H9 (cell line): ENCODE measurements at regions not wholly inside any gene's neighbourhood (a gene's known extent, or its start where the extent isn't known, plus 50 kb on each side); places are given as distances from the start of the nearest gene placed in this dataset.

Experiments used
- DNase-seq: peaks from one replicate; pipeline ENCODE4 v3.0.0-alpha.2; 2017
- H2AFZ ChIP-seq: one replicate; pipeline ENCODE4 v1.6.1; 2013; ENCODE audit warnings: mild to moderate bottlenecking, low read length, control low read depth, moderate library complexity
- H2AK5ac ChIP-seq: 2 replicates; pipeline ENCODE4 v1.6.1; 2013; ENCODE audit warnings: low read length, control low read depth, mixed read lengths; ENCODE audit not compliant: insufficient read length
- H2BK120ac ChIP-seq: one replicate; pipeline ENCODE4 v1.6.1; 2013; ENCODE audit warnings: low read depth, mild to moderate bottlenecking, low read length, control low read depth, inconsistent platforms; ENCODE audit not compliant: poor library complexity, severe bottlenecking
- H2BK12ac ChIP-seq: 2 replicates; pipeline ENCODE4 v1.6.1; 2013; ENCODE audit warnings: low read length, control low read depth, mixed read lengths, low read depth; ENCODE audit not compliant: insufficient read length
- H2BK15ac ChIP-seq: 2 replicates; pipeline ENCODE4 v1.6.1; 2013; ENCODE audit warnings: low read depth, low read length, control low read depth
- H2BK20ac ChIP-seq: one replicate; pipeline ENCODE4 v1.6.1; 2013; ENCODE audit warnings: low read depth, mild to moderate bottlenecking, low read length, control low read depth, inconsistent platforms; ENCODE audit not compliant: poor library complexity, severe bottlenecking
- H2BK5ac ChIP-seq: 2 replicates; pipeline ENCODE4 v1.6.1; 2013; ENCODE audit warnings: low read length, control low read depth, mixed read lengths; ENCODE audit not compliant: insufficient read length
- H3K14ac ChIP-seq: 2 replicates; pipeline ENCODE4 v1.6.1; 2013; ENCODE audit warnings: low read length, control low read depth; ENCODE audit not compliant: insufficient read depth
- H3K18ac ChIP-seq: 2 replicates; pipeline ENCODE4 v1.6.1; 2013; ENCODE audit warnings: low read depth, mild to moderate bottlenecking, mixed read lengths, low read length, control low read depth; ENCODE audit not compliant: insufficient read length
- H3K23ac ChIP-seq: 2 replicates; pipeline ENCODE4 v1.6.1; 2013; ENCODE audit warnings: low read length, control low read depth, mixed read lengths, low read depth; ENCODE audit not compliant: insufficient read length
- H3K23me2 ChIP-seq: 2 replicates; pipeline ENCODE4 v1.6.1; 2013; ENCODE audit warnings: low read depth, mild to moderate bottlenecking, mixed read lengths, low read length, control low read depth; ENCODE audit not compliant: insufficient read length, poor library complexity, severe bottlenecking
- H3K27ac ChIP-seq: 2 replicates; pipeline ENCODE4 v1.5.1; 2013; ENCODE audit warnings: low read length, control low read depth, mixed read lengths, low read depth; ENCODE audit not compliant: insufficient read length
- H3K27me3 ChIP-seq: 2 replicates; pipeline ENCODE4 v1.6.1; 2013; ENCODE audit warnings: low read length, control low read depth, inconsistent platforms; ENCODE audit not compliant: insufficient read depth
- H3K4ac ChIP-seq: 2 replicates; pipeline ENCODE4 v1.6.1; 2013; ENCODE audit warnings: low read depth, mild to moderate bottlenecking, control low read depth, inconsistent platforms, low read length, moderate library complexity
- H3K4me1 ChIP-seq: 2 replicates; pipeline ENCODE4 v1.6.1; 2013; ENCODE audit warnings: low read length, control low read depth, inconsistent platforms; ENCODE audit not compliant: insufficient read depth
- H3K4me2 ChIP-seq: 2 replicates; pipeline ENCODE4 v1.6.1; 2013; ENCODE audit warnings: low read length, control low read depth, mixed read lengths; ENCODE audit not compliant: insufficient read length, insufficient read depth
- H3K56ac ChIP-seq: 2 replicates; pipeline ENCODE4 v1.6.1; 2013; ENCODE audit warnings: low read depth, mild to moderate bottlenecking, mixed read lengths, low read length, control low read depth; ENCODE audit not compliant: insufficient read length
- H3K79me1 ChIP-seq: 2 replicates; pipeline ENCODE4 v1.6.1; 2013; ENCODE audit warnings: low read depth, mild to moderate bottlenecking, moderate library complexity, low read length, control low read depth, inconsistent platforms; ENCODE audit not compliant: insufficient read depth, poor library complexity, severe bottlenecking
- H3K79me2 ChIP-seq: 2 replicates; pipeline ENCODE4 v1.6.1; 2013; ENCODE audit warnings: low read length, control low read depth, inconsistent platforms; ENCODE audit not compliant: insufficient read depth
- H3K9ac ChIP-seq: 2 replicates; pipeline ENCODE4 v1.6.1; 2013; ENCODE audit warnings: low read length, control low read depth, mixed read lengths; ENCODE audit not compliant: insufficient read length; ENCODE audit errors: extremely low read depth
- H3K9me3 ChIP-seq: one replicate; pipeline ENCODE4 v1.6.1; 2013; ENCODE audit warnings: low read depth, low read length, inconsistent platforms; ENCODE audit not compliant: control insufficient read depth
- H3T11ph ChIP-seq: one replicate; pipeline ENCODE4 v1.6.1; 2013; ENCODE audit warnings: mild to moderate bottlenecking, low read length, control low read depth, inconsistent platforms
- H4K20me1 ChIP-seq: one replicate; pipeline ENCODE4 v1.6.1; 2013; ENCODE audit not compliant: control insufficient read depth, insufficient read length, insufficient read depth
- H4K5ac ChIP-seq: 2 replicates; pipeline ENCODE4 v1.6.1; 2013; ENCODE audit warnings: low read depth, mild to moderate bottlenecking, mixed read lengths, low read length, control low read depth; ENCODE audit not compliant: insufficient read length
- H4K8ac ChIP-seq: replicated peaks from 2 replicates; pipeline ENCODE4 v1.6.1; 2013; ENCODE audit warnings: low read length, control low read depth, mixed read lengths, low read depth; ENCODE audit not compliant: insufficient read length
- H4K91ac ChIP-seq: 2 replicates; pipeline ENCODE4 v1.6.1; 2013; ENCODE audit warnings: low read depth, mild to moderate bottlenecking, moderate library complexity, mixed read lengths, low read length, control low read depth; ENCODE audit not compliant: insufficient read length
- H3K27ac Mint-ChIP-seq, 3 experiments: 2 replicates in 2 of 3; 3 replicates in 1 of 3; pipeline ENCODE4 v1.8.0; 2020 to 2021; ENCODE audit warnings: mixed read lengths in 3 of 3, mild to moderate bottlenecking in 1 of 3, moderate library complexity in 1 of 3
- H3K27me3 Mint-ChIP-seq: 2 replicates; pipeline ENCODE4 v1.8.0; 2021; ENCODE audit warnings: low read depth, mild to moderate bottlenecking, moderate library complexity, mixed read lengths
- H3K36me3 Mint-ChIP-seq, 3 experiments: 2 replicates in 2 of 3; 3 replicates in 1 of 3; pipeline ENCODE4 v1.8.0; 2020 to 2021; ENCODE audit warnings: low read depth in 3 of 3, mixed read lengths in 3 of 3; ENCODE audit not compliant: insufficient read depth in 1 of 3
- H3K4me1 Mint-ChIP-seq, 2 experiments: 2 replicates each; pipeline ENCODE4 v1.8.0; 2020; ENCODE audit warnings: mixed read lengths in 2 of 2
- H3K4me3 Mint-ChIP-seq, 2 experiments: 2 replicates in 1 of 2; 3 replicates in 1 of 2; pipeline ENCODE4 v1.8.0; 2020 to 2021; ENCODE audit warnings: mild to moderate bottlenecking in 2 of 2, mixed read lengths in 2 of 2, moderate library complexity in 1 of 2
- H3K9me3 Mint-ChIP-seq, 2 experiments: 2 replicates in 1 of 2; 3 replicates in 1 of 2; pipeline ENCODE4 v1.8.0; 2020; ENCODE audit warnings: mild to moderate bottlenecking in 2 of 2, mixed read lengths in 2 of 2, moderate library complexity in 1 of 2
- WGBS: extraction: QIAGEN DNeasy Blood & Tissue Kit; methylation state at CpG from one replicate; pipeline ENCODE4 v1.1.7; 2013; ENCODE audit warnings: missing lambda C conversion rate, low lambda C conversion rate, mixed read lengths; ENCODE audit not compliant: insufficient read length; ENCODE audit errors: extremely low coverage; 5-methylcytosine and 5-hydroxymethylcytosine counted together
- TF ChIP-seq, protein P1 (sequence below): fragments of 200-600 bp; sonication (generic); conservative IDR thresholded peaks from 3 replicates; pipeline ENCODE4 v1.8.0; 2021; ENCODE audit warnings: antibody characterized with exemption, mild to moderate bottlenecking

GRCh38 chr7:25391961-25392587 lies 163.8 kb upstream of the NPVF start:
- Histone ChIP-seq H3K27me3 (no peaks in the 10 kb centered on the region), H3K27ac (no peak overlapping the region), H2BK5ac (no peak overlapping the region), H3K14ac (no peak overlapping the region), H2AFZ (no peak overlapping the region), H3K79me1 (no peaks in the 10 kb centered on the region), H3K23ac (no peak overlapping the region), H2BK12ac (no peak overlapping the region), H3K56ac (no peak overlapping the region), H2BK20ac (no peak overlapping the region), H3K79me2 (no peaks in the 10 kb centered on the region), H3K4ac (no peak overlapping the region), H2BK15ac (no peak overlapping the region), H4K5ac (no peak overlapping the region), H4K8ac (no peak overlapping the region), H3K9ac (no peak overlapping the region), H3K23me2 (no peaks in the 10 kb centered on the region), H3K4me1 (0 out of 2 replicates have a peak, but pooled peaks cover 4% of the 10 kb centered on the region), H3K9me3 (no peaks in the 10 kb centered on the region), H3K4me2 (no peak overlapping the region), H2BK120ac (no peak overlapping the region), H3K18ac (no peak overlapping the region), H3T11ph (no peak overlapping the region), H2AK5ac (no peak overlapping the region), H4K20me1 (no peaks in the 10 kb centered on the region), H4K91ac (no peak overlapping the region)
- Mint-ChIP-seq H3K36me3 (no peaks in the 10 kb centered on the region), H3K27me3 (peaks cover 6% of the 10 kb centered on the region), H3K27ac (no peak overlapping the region), H3K4me1 (peaks cover 5 to 7% of the 10 kb centered on the region in 2 experiments; a peak in 1 of 4 replicates), H3K4me3 (no peak overlapping the region), H3K9me3 (no peaks in the 10 kb centered on the region; a peak in 1 of 5 replicates)
- WGBS, result no CpG with 5 or more reads among the region's 7 CpGs
- TF ChIP-seq, protein P1, sequence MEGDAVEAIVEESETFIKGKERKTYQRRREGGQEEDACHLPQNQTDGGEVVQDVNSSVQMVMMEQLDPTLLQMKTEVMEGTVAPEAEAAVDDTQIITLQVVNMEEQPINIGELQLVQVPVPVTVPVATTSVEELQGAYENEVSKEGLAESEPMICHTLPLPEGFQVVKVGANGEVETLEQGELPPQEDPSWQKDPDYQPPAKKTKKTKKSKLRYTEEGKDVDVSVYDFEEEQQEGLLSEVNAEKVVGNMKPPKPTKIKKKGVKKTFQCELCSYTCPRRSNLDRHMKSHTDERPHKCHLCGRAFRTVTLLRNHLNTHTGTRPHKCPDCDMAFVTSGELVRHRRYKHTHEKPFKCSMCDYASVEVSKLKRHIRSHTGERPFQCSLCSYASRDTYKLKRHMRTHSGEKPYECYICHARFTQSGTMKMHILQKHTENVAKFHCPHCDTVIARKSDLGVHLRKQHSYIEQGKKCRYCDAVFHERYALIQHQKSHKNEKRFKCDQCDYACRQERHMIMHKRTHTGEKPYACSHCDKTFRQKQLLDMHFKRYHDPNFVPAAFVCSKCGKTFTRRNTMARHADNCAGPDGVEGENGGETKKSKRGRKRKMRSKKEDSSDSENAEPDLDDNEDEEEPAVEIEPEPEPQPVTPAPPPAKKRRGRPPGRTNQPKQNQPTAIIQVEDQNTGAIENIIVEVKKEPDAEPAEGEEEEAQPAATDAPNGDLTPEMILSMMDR, result no peak
- DNase-seq, result no peak
